ENCODE measurements at regions not wholly inside any gene's neighbourhood (a gene's known extent, or its start where the extent isn't known, plus 50 kb on each side); places are given as distances from the start of the nearest gene placed in this dataset.

DNA sequence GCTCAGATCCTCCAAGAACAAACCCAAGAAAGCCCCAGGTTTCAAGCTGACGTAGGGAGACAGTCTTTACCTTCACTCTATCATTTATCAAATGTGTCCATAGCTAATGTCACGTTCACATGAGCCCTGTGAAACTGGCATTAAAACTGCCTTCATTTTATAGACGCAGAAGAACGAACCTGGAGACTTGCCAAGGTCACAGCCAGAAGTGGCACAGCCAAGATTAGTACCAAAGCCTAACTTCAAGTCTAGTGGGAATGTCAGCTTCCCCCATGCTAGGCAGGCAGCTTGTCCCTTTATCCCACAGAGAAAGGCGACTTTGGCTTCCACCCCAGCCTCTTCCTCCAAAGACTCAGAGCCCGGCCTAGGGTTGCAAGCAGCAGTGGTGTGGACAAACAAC lies 517.2 kb downstream of the SHQ1 start:
- no peak for DNase-seq (ENCODE audit: low read depth)

DNA sequence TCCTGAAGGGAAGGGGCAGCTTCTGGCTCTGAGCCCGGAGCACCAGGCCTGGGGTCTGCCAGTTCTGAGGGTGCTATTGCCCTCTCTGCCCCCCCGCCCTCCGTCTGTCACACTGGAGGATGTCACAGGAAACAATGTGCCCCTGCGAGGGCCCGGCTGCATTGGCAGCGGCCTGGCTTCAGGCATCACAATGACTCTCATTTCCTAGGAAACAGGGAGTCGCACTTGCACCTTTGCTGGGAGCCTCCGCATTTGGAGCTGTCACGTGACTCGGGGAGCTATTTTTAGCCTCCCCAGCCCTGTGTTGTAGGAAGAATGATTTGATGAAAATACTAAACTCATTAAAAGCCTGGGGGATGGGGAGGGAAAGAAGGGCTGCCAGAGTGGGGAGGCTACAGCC lies 518.9 kb downstream of the SHQ1 start:
- no peak for DNase-seq (ENCODE audit: low read depth)

DNA sequence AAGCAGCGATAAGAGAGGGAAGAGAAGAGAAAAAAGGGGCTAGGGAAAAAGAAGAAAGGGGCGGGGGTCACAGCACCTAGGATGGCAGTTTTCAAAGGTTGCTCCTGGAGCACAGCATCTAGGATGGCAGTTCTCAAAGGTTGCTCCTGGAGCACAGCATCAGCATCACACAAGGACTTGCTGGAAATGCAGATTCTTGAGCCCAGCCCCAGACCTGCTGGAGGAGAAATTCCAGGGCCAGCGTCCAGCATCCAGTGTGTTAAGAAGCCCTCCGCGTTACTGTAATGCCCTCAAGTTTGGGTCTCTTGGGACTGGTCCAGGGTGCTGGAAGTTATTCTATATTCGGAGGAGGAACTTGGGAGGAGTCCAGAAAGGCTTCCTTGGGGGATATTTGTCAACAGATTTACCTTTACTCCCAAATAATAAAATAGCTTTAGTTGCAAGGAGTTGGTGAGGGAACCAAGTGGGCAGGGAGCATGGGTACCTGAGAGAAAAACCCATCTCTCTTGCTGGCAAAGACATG lies 519.4 kb downstream of the SHQ1 start:
- no peak for DNase-seq (ENCODE audit: low read depth)

DNA sequence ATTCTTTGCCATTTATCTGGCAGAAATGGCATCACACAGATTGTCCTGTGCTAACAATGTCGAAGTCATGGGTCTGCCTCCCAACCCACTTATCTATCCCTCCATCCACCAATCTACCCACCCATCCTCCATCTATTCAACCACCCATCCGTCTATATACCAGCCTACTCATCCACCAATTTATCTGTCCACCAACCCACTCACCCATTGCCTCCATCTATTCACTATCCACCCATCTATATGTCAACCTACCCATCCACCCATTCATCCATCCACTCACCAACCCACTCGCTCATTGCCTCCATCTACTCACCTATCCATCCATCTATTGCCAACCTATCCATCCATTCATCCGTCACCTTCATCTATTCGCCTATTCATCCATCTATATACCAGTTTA lies 521.2 kb downstream of the SHQ1 start:
- no peak for DNase-seq (ENCODE audit: low read depth)

DNA sequence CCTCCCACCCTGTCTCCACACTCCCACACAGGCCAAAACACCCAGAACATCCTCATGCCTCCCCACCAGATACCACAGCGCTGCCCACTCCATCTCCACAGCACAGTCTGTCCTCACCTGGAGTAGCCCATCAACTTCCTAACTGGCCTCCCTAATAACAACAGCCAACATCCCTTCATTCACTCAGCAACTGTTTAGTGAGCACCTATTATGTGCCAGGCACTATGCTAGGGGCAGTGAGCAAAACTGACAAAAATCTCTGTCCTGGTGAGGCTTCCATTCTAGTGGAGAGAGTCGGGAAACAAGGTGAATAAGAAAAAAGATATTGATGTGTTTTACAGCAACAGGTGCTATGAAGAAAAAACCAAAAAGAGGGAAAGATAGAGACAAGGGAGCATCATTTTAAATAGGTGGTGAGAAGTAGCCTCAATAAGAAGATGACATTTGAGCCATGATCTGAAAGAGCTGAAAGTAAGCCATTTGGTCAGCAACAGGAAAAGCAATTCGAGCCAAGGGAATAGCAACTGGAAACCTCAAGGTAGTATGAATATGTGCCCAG lies 523.9 kb downstream of the SHQ1 start:
- DNase-seq (ENCODE audit: low read depth): no peak

DNA sequence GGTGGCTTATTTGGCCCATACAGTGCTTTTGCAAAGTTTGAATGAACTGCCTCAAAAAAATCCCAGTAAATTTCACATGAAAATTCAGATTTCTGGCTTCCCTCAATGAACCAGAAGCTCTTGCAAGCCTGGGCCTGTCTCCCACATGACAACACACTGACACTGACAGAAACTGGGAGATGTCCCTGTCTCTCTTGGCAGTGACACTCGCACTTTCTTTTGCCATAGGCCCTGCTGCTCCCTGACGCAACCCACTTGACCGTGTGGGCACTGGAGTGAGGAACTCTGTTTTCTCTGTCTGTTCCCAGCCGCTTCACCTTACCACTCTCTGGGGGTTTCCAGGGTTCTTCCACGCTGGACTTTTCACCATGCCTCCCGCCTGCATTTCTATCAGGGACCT lies 524.5 kb downstream of the SHQ1 start:
- no peak for DNase-seq (ENCODE audit: low read depth)

DNA sequence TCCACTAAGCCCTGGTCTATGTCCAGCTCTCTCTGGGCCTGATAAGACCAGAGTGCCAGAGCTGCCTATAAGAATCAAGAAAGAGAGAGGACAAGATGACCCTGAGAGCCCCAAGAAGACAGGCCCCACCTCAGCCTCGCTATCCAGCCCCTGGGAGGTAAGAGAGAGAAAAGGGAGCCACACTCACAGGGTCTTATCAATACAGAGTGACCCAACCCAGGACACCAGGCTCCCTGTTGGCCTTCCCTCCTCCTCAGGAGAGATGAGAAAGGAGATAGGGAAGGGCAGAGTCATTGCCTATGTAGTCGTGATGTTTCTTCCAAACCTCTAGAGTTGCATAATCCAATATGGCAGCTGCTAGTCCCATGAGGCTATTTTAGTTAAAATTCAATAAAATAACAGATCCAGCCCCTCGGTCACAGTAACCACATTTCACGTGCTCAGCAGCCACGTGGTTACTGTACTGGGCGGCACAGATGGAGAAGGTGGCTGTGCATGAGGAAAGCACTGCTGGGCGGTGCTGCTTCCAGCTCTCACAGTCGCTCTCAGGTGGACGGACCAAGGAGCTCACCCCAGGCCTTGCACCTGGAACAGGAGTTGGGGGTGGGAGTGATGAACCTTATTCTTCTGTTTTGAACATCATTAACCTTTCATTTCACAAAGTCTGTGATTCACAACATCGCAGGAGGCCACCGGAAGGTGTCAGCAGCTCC lies 525.8 kb downstream of the SHQ1 start:
- no peak for DNase-seq (ENCODE audit: low read depth)

DNA sequence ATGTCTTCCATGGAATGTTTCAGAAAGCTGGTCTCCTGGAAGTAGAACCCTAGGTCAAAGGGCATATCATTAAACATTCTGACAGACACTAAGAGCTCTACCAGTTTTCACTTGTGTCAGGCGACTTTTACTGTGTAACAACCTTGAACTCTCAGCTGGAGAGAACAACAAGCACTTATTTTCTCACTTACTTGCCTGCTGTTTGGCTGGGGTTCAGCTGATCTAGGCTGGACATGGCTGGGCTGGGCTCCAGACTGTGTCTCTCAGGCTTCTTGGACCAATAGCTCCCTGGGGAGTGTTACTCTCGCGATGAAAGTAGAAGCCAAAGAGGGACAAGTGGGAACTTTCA lies 527.3 kb downstream of the SHQ1 start:
- DNase-seq (ENCODE audit: low read depth): no peak

DNA sequence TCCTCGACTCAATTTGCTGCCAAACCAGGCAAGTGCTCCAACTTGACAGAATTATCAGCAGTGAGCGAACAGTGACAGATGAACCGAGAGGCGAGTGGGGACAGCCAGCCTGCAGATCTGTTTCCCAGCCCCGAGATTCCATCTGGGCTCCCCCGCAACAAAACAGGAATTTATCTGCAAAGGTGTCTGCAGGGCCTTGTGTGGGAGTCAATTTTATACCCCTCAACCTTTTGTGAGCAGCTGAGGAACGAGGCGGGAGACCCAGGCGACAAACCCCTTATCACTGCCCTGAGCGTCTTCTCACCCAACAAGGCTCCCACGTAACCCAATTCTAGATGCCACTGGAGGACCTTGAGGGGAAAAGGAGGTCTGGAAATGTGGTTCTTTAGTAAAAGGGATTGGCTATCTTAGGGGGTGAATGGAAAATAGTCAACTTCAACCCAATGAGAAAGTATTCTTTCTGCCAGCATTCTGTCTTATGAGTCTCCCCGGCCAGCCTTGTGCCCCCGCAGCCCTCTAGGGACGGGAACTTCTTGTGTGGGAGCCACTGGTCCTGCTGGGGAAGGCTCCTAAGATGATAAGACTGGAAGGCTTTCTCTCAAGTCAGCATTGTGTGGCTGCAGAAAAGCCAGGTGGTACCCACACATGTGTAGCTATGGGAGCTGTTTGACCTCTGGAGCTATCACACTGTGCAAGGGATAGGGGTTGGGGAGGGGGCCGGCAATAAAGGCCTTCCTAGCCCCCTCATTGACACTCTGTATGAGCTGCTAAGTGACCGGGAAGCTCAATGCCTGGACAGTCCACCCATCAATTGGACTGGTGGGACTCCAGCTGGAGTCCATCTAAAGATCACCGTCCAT lies 527.9 kb downstream of the SHQ1 start:
- DNase-seq (ENCODE audit: low read depth): no peak

DNA sequence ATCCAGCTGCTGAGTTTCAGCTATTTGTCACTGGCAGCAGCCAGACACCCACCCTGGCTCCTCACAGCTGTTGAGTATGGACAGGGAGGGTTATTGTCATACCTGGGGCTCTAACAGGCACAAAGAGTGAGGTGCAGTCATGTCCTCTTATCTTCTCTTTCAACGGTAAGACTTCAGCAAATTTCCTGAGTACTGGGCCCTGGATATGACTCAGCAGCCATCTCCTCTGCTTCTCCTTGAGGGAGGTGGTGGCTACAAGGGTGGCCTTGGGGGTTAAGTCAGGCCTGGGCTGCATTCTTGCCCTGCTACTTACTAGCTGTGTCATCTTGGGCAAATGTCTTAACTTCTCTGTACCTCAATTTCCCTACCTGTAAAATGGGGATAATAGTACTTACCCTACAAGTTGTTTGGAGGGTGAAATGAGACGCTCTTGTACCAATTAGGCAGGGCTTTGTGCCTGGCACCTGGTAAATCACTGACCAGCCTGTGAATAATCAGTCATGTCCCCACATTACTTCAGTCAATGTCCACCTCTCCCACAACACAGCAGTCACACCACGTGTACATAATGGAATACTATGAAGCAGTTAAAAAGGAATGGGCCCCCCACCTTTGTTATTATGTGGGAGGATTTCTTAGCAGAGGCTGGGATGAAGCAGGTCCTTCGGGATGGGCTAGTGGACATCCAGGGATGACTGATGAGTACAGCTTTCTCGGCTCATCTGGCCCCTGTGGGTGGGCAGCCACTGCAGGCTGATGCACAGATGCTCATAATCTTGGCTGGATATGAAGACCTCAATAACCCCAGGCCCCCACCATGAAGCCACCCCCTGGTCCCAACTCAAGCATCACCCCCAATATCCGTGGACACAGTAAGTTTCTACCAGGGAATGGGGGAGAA lies 528.8 kb downstream of the SHQ1 start:
- DNase-seq (ENCODE audit: low read depth): no peak

DNA sequence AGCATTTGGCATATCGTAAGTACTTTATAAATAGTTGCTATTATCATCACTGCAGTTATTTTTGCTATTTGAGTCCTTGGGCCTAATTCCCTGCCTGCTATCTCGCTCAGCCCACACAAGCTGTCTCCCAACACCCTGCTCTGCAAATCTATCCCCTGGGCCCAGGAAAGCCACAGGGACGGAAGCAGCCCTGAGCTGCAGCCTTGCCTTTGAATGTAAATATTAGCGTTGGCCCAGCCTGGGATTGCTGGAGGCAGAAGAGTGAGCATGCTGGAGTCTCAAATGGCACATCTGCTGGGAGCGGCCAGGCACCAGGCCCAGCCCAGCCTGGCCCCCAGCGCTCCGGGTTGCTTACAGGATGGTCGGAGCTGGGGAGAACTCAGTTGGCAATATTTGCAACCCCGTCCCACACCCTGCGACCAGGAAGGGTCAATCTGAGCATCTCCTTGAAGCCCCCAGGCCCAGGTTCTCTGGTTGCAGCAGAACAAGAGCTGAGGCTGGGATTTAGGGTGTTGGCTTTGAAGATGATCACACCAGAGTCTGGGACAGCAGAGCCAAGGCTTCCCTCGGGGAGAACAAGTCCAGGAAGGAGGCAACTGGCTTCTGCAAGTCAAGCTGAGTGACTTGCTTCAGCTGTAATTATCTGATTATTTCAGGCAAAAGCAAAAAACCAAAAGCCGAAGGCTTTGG lies 529.6 kb downstream of the SHQ1 start:
- no peak for DNase-seq (ENCODE audit: low read depth)

DNA sequence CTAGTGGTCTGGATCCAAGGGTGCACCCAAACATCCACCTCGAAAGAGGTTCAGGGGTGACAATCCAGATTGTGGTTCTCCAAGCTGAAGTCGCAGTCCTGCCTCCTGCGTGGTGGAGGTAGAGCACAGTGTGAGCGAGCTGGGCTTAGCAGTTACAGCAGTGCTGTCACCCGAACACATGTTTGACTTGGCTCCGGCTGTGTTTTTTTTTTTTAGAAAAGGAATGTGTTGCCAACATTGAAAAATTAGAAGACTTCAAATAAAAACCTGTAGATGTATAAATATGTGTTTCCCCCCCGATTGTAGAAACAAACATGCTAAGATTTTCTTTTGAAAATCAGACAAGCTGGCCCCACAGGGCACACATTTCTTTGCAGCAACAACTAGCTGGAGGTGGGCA lies 530.8 kb downstream of the SHQ1 start:
- no peak for DNase-seq (ENCODE audit: low read depth)

DNA sequence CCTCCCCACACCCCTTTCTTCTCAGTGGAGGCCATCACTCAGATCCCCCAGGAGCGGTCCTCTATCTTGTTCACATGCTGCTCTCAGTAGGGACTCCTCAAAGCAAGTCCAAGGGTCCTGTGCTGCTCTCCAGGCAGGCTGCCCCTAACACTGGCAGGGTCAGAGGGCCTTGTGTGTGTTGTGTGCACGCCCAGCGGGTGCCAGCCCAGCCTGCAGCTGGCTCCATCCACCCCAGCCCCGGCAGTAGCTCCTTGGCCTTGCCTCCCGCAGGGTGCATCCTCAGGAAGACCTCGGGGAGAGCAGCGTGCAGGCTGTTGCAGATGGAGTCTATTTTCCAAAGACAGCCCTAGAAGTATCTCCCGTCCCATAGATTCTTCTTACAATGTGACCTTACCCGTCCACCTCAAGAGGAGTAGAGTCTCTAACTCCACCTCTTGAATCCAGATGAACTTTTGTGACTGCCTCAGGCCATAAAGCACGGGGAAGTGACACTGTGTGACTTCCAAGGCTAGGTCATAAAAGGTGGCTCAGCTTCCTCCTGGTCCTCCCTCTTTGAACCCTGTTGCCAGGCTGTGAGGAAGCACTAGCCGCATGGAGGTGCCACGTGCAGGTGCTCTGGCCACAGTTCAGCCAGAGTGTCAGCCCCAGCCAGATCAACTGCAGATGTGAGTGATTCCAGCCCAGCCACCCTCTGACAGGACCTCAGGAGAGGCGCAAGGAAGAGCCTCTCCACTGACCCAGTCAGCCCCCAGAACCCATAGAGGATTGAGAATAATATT lies 531.6 kb downstream of the SHQ1 start:
- no peak for DNase-seq (ENCODE audit: low read depth)

DNA sequence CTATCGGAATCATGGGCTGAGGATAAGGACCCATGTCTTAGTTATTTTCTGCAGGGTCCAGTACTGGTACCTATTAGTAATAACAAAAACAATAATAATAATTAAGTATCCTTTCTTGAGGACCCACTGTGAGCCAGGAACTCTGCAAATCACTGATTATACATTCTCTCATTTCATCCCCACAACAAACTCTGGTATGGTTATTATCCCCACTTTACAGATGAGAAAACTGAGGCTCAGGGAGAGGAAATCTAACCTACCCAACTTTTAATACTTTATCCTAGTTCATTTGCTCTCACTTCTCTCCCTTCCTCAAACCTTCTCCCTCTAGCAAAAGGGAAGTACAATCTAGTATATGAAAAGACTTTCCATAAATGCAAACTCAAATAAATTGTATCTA lies 528.4 kb upstream of the PROK2 start:
- no peak for DNase-seq (ENCODE audit: low read depth)

DNA sequence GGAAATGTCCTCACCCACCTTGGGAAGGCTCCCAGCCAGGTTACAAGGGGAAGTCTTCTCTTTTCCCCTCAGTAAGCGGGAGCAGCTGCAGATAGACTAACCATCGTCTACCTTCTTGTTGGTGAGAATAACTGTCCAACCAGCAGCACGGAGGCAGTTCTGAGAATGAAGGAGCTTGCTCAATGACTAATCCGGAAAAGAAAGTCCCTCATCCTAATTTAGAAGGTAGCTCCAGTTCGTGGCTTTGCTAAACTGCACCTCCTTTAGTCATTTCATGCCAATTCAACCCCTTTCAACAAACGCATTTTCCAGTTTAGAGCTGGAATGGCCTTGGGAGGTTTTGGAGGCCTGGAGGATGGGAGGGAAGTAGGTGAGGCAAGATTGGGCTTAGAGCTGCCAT lies 527.4 kb upstream of the PROK2 start:
- DNase-seq (ENCODE audit: low read depth): no peak

DNA sequence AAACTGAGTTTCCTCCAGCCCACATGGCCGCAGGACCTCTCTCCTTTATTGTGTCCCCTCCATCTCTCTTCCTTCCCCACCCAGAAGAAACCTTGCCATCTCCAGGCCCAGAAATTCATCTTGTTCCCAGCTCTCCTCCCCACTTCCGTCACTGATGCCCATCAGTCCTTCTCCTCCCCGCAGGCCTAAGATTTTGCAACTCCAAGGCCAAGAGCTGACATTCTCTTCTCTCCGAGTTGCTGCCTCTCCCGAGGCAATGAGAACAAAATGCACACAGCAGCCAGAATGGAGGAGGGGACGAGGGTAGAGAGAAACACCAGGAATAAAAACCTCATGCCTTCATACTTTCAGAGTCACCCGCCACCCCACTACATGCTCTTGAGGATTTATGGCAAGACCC lies 526.5 kb upstream of the PROK2 start:
- DNase-seq (ENCODE audit: low read depth): no peak

DNA sequence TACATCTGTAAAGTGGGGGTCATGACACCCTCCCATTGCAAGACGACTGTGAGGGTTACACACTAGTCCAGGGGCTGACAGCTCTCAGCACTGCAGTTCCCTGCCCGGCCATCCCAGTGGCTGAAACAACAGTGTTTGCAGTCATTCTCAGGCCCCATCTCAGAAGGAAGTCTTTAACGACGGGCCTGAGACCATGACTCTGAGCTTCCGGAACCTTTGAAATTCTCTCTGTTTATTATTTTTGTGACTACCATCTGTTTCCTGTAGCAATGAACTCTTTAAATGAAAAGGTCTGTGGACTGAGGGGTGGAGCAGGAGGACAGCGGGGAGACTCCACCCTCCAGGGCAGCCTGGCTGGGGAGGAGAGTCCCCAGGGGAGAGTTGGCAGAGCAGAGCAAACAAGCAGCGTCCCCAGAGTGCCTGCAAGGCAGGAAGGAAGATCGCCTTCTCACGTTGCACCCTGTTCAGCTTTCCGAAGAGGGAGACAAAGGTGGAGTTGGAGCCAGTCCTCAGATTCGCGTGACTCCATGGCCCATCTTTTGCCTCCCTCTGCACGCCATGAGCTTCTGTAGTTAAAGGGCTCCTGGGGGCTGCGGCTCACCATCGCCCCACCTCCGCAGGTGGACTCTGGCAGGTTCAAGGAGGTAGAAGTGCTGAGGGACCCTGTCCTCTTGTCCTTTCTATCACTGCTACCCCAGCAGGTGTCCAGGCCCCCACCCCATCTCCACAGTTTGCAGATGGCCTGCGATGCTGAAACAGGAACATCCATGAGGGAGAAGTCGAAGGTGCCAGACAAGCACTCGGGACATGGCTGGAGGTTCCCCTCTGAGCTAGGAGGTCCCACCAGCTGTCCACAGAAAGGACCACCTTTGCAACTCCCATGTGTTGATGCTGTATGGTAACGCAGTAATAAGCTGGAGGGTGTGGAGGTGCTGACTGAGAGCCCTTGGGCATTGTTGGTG lies 525.8 kb upstream of the PROK2 start:
- no peak for DNase-seq (ENCODE audit: low read depth)

DNA sequence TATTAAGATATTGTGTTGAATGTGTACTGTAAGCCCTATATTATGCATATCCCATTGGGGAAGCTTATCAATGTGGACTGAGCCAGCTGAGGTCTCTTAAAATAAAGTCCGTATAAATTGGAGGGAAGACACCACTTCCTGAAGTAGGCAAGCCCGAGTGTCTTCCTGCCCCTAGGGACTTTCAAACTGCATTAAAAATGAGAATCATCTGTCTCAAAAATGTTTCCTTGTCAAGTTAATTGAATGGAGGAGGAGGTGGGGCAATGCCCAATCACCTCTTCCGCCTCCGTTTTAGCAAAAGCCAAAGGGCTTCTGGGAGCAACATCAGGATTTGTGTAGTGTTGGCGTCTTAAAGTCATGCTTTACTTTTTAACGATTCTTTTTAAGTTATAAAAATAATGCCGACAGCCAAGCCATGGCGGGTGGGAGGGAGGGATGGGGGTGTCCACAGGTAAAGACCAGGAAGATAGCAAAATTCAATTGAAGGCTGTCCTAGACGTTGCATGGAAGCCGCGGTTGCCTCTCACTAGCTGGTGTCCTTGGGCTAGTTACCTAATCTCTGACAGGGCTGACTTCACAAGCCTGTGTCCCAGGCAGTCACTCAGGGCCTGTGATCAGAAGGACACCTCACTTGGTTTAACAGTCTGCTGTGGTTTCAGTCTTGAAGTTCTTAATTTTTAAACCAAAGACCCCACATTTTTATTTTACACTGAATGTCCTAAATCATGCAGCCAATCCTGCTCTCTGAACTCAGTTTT lies 524.9 kb upstream of the PROK2 start:
- no peak for DNase-seq (ENCODE audit: low read depth)
